PC-3 (cell line): ENCODE measurements at regions not wholly inside any gene's neighbourhood (a gene's known extent, or its start where the extent isn't known, plus 50 kb on each side); places are given as distances from the start of the nearest gene placed in this dataset.

Source experiments
- ATAC-seq: fragments of 200-7000 bp; cut with Tn5 transposase; 2 replicates; pipeline ENCODE4 v1.9.1; 2020; ENCODE audit warnings: mild to moderate bottlenecking, moderate library complexity
- BruUV-seq: library from RNA; stranded (reverse); fragments of 400-500 nt; replicated peaks from 2 replicates; lab custom pipeline; 2021; lab: Mats Ljungman, UMichigan
- CTCF ChIA-PET: fragments of 300-600 bp; sonication (Branson Sonifier 250); formaldehyde crosslinking; loops from one replicate; lab custom pipeline; 2022; ENCODE audit warnings: antibody characterized with exemption; lab: Charles Lee
- POLR2A ChIA-PET: fragments of 300-600 bp; sonication (Branson Sonifier 250); formaldehyde crosslinking; loops from one replicate; lab custom pipeline; 2022; ENCODE audit warnings: antibody characterized with exemption; ENCODE audit not compliant: unreplicated experiment; lab: Charles Lee
- DNase-seq: peaks from one replicate; pipeline ENCODE4 v3.0.0-alpha.2; 2015
- H2AFZ ChIP-seq: fragments of 300-600 bp; sonication (generic); 2 replicates; pipeline ENCODE4 v1.6.0; 2016; ENCODE audit warnings: antibody characterized with exemption, low read length
- H3F3A ChIP-seq: fragments of 300-600 bp; sonication (generic); one replicate; pipeline ENCODE4 v1.6.0; 2017; ENCODE audit warnings: antibody characterized with exemption, low read length, control low read depth, mild to moderate bottlenecking; ENCODE audit not compliant: unreplicated experiment
- H3K27ac ChIP-seq: fragments of 300-600 bp; sonication (generic); 2 replicates; pipeline ENCODE4 v1.5.1; 2016; ENCODE audit warnings: mild to moderate bottlenecking, low read length
- H3K27me3 ChIP-seq: fragments of 300-600 bp; sonication (generic); 2 replicates; pipeline ENCODE4 v1.6.1; 2016; ENCODE audit warnings: low read length, mixed read lengths
- H3K36me3 ChIP-seq: fragments of 300-600 bp; sonication (generic); 2 replicates; pipeline ENCODE4 v1.6.1; 2016; ENCODE audit warnings: low read depth, mixed run types, low read length, mixed read lengths
- H3K4me1 ChIP-seq: fragments of 300-600 bp; sonication (generic); 2 replicates; pipeline ENCODE4 v1.5.1; 2016; ENCODE audit warnings: low read length; ENCODE audit not compliant: insufficient read depth
- H3K4me2 ChIP-seq: fragments of 300-600 bp; sonication (generic); 2 replicates; pipeline ENCODE4 v1.6.0; 2016; ENCODE audit warnings: low read length
- H3K4me3 ChIP-seq: fragments of 300-600 bp; sonication (generic); 2 replicates; pipeline ENCODE4 v1.5.1; 2016; ENCODE audit warnings: mild to moderate bottlenecking, low read length, mixed read lengths
- H3K79me2 ChIP-seq: fragments of 300-600 bp; sonication (generic); 2 replicates; pipeline ENCODE4 v1.6.1; 2017; ENCODE audit warnings: low read length, mixed read lengths
- H3K9ac ChIP-seq: fragments of 300-600 bp; sonication (generic); 2 replicates; pipeline ENCODE4 v1.6.0; 2016; ENCODE audit warnings: mild to moderate bottlenecking, low read length
- H3K9me2 ChIP-seq: fragments of 300-600 bp; sonication (generic); replicated peaks from 2 replicates; pipeline ENCODE4 v1.6.1; 2016; ENCODE audit warnings: mixed run types, low read length, mixed read lengths
- H3K9me3 ChIP-seq: fragments of 300-600 bp; sonication (generic); 2 replicates; pipeline ENCODE4 v1.6.1; 2016; ENCODE audit warnings: low read length, mixed read lengths
- H4K20me1 ChIP-seq: fragments of 300-600 bp; sonication (generic); 2 replicates; pipeline ENCODE4 v1.6.1; 2016; ENCODE audit warnings: low read length, mixed read lengths
- CTCF ChIP-seq: fragments of 300-600 bp; sonication (generic); conservative IDR thresholded peaks from 2 replicates; pipeline ENCODE4 v1.5.1; 2017; ENCODE audit warnings: antibody characterized with exemption, low read depth, mild to moderate bottlenecking, low read length
- EZH2 ChIP-seq: fragments of 300-600 bp; sonication (generic); IDR thresholded peaks from one replicate; pipeline ENCODE4 v1.6.1; 2017; ENCODE audit warnings: antibody characterized with exemption, mild to moderate bottlenecking, low read length; ENCODE audit not compliant: unreplicated experiment
- EZH2phosphoT487 ChIP-seq: fragments of 300-600 bp; sonication (generic); IDR thresholded peaks from 2 replicates; pipeline ENCODE4 v1.6.1; 2018; ENCODE audit warnings: mild to moderate bottlenecking, antibody characterized with exemption, low read length, borderline replicate concordance
- intact Hi-C: fragments of 100-400 bp; cut with micrococcal nuclease; formaldehyde crosslinking; loops from 2 replicates; pipeline ENCODE4 v1.9.0; 2023

GRCh38 chr20:6576726-6577125 lies 190.8 kb upstream of the BMP2 start:
- H3K9me2 ChIP-seq = no peaks in the 10 kb centered on the region
- intact Hi-C loops = no loop called here
- H4K20me1 ChIP-seq = no peaks in the 10 kb centered on the region
- POLR2A ChIA-PET = no interaction called here
- CTCF ChIA-PET = no interaction called here
- no peaks in the 10 kb centered on the region for H3F3A ChIP-seq
- H3K9me3 ChIP-seq = no peaks in the 10 kb centered on the region
- H2AFZ ChIP-seq = no peak overlapping the region
- H3K36me3 ChIP-seq = no peaks in the 10 kb centered on the region
- no peak overlapping the region for H3K9ac ChIP-seq
- no peak overlapping the region for H3K27ac ChIP-seq
- TF ChIP-seq CTCF (no peak), EZH2phosphoT487 (no peak), EZH2 (no peak)
- H3K79me2 ChIP-seq = no peaks in the 10 kb centered on the region
- no peak for ATAC-seq
- H3K27me3 ChIP-seq = no peaks in the 10 kb centered on the region
- no peak for DNase-seq
- no peak overlapping the region for H3K4me2 ChIP-seq
- BruUV-seq = no TSS peak
- H3K4me1 ChIP-seq = peaks cover 12% of the 10 kb centered on the region
- no peak overlapping the region for H3K4me3 ChIP-seq

GRCh38 chr20:6575912-6576401 lies 191.5 kb upstream of the BMP2 start:
- TF ChIP-seq EZH2phosphoT487 (no peak), EZH2 (no peak), CTCF (no peak)
- Histone ChIP-seq H3K27ac (no peak overlapping the region), H3K4me2 (peak overlapping the region; percentile 49), H3K27me3 (no peaks in the 10 kb centered on the region), H4K20me1 (no peaks in the 10 kb centered on the region), H3K4me1 (peaks cover 12% of the 10 kb centered on the region), H2AFZ (peak overlapping the region; percentile 36), H3K9ac (no peak overlapping the region), H3K36me3 (no peaks in the 10 kb centered on the region), H3K79me2 (no peaks in the 10 kb centered on the region), H3F3A (no peaks in the 10 kb centered on the region), H3K9me3 (no peaks in the 10 kb centered on the region), H3K9me2 (no peaks in the 10 kb centered on the region), H3K4me3 (peak overlapping the region; percentile 11)
- ATAC-seq (no peak), DNase-seq (peak; percentile 66)
- no TSS peak for BruUV-seq
- POLR2A ChIA-PET = no interaction called here
- intact Hi-C loops = no loop called here
- CTCF ChIA-PET = no interaction called here

- ChIA-PET CTCF (no interaction called here), POLR2A (no interaction called here)
- intact Hi-C loops = no loop called here
- Histone ChIP-seq H4K20me1 (no peaks in the 10 kb centered on the region), H3K9me2 (no peaks in the 10 kb centered on the region), H3K4me3 (no peak overlapping the region), H3K27ac (no peak overlapping the region), H3K36me3 (no peaks in the 10 kb centered on the region), H3K79me2 (no peaks in the 10 kb centered on the region), H3K27me3 (no peaks in the 10 kb centered on the region), H3K4me2 (no peak overlapping the region), H3K4me1 (peaks cover 17% of the 10 kb centered on the region), H3K9ac (no peak overlapping the region), H3F3A (no peaks in the 10 kb centered on the region), H3K9me3 (no peaks in the 10 kb centered on the region), H2AFZ (no peak overlapping the region)
- DNase-seq (peak; percentile 81), ATAC-seq (no peak)
- no TSS peak for BruUV-seq
- TF ChIP-seq EZH2 = no peak
- no peak for TF ChIP-seq CTCF
- TF ChIP-seq EZH2phosphoT487 = no peak
Observed at GRCh38 chr20:6566821-6567220, 200.7 kb upstream of the BMP2 start.
